ENCODE measurements at regions not wholly inside any gene's neighbourhood (a gene's known extent, or its start where the extent isn't known, plus 50 kb on each side); places are given as distances from the start of the nearest gene placed in this dataset.

GRCh38 chr22:27540656-27541396 lies 260.7 kb downstream of the MN1 start:
- in situ Hi-C loops (cut with MboI; ENCODE audit: low sequenced_read_pairs in 4 of 4): no loop called here
- no peak overlapping the region for H3K27ac ChIP-seq
- TF ChIP-seq CTCF (IDR thresholded peaks at IDR 0.05 in 4 of 5, conservative IDR thresholded peaks at IDR 0.05 in 1 of 5) (no peak), POLR2A (IDR thresholded peaks at IDR 0.05) (no peak)
- no peak for DNase-seq
- peaks cover 0 to 5% (median 0%) of the 10 kb centered on the region in 3 donors for H3K27me3 ChIP-seq
- intact Hi-C loops (cut with DNase I; ENCODE audit: low total_unique reads): no loop called here
- peaks cover 0 to 10% of the 10 kb centered on the region in 2 donors for H3K4me1 ChIP-seq
- H3K4me3 ChIP-seq: no peak overlapping the region
- no peak for ATAC-seq
- no peaks in the 10 kb centered on the region for H3K36me3 ChIP-seq
- no peaks in the 10 kb centered on the region for H3K9me3 ChIP-seq

- in situ Hi-C loops (cut with MboI; ENCODE audit: low sequenced_read_pairs in 4 of 4) (no loop called here), intact Hi-C loops (cut with DNase I; ENCODE audit: low total_unique reads) (no loop called here)
- ATAC-seq: no peak
- Histone ChIP-seq H3K4me3 (no peak overlapping the region), H3K9me3 (no peaks in the 10 kb centered on the region), H3K27me3 (peaks cover 0 to 5% (median 0%) of the 10 kb centered on the region in 3 donors), H3K36me3 (no peaks in the 10 kb centered on the region), H3K4me1 (peaks cover 0 to 10% of the 10 kb centered on the region in 2 donors), H3K27ac (no peak overlapping the region)
- DNase-seq: no peak
- no peak for TF ChIP-seq POLR2A (IDR thresholded peaks at IDR 0.05)
- TF ChIP-seq CTCF (IDR thresholded peaks at IDR 0.05 in 4 of 5, conservative IDR thresholded peaks at IDR 0.05 in 1 of 5): no peak
Measured at GRCh38 chr22:27541836-27542235, 259.7 kb downstream of the MN1 start.

GRCh38 chr22:27542602-27543001 lies 259.0 kb downstream of the MN1 start:
- Histone ChIP-seq H3K4me1 (peaks cover 0 to 10% of the 10 kb centered on the region in 2 donors), H3K4me3 (no peak overlapping the region), H3K9me3 (no peaks in the 10 kb centered on the region), H3K27ac (no peak overlapping the region), H3K36me3 (no peaks in the 10 kb centered on the region), H3K27me3 (peaks cover 0 to 5% (median 0%) of the 10 kb centered on the region in 3 donors)
- TF ChIP-seq CTCF (IDR thresholded peaks at IDR 0.05 in 4 of 5, conservative IDR thresholded peaks at IDR 0.05 in 1 of 5): no peak
- no peak for TF ChIP-seq POLR2A (IDR thresholded peaks at IDR 0.05)
- DNase-seq (no peak), ATAC-seq (no peak)
- intact Hi-C loops (cut with DNase I; ENCODE audit: low total_unique reads) (no loop called here), in situ Hi-C loops (cut with MboI; ENCODE audit: low sequenced_read_pairs in 4 of 4) (no loop called here)

GRCh38 chr22:27543460-27543859 lies 258.1 kb downstream of the MN1 start:
- no peak overlapping the region for H3K27ac ChIP-seq
- no peaks in the 10 kb centered on the region for H3K9me3 ChIP-seq
- no peaks in the 10 kb centered on the region for H3K27me3 ChIP-seq
- ATAC-seq (no peak), DNase-seq (no peak)
- no peak for TF ChIP-seq POLR2A (IDR thresholded peaks at IDR 0.05)
- intact Hi-C loops (cut with DNase I; ENCODE audit: low total_unique reads): no loop called here
- no peak overlapping the region for H3K4me3 ChIP-seq
- in situ Hi-C loops (cut with MboI; ENCODE audit: low sequenced_read_pairs in 4 of 4): no loop called here
- H3K4me1 ChIP-seq: peaks cover 0 to 10% of the 10 kb centered on the region in 2 donors
- H3K36me3 ChIP-seq: no peaks in the 10 kb centered on the region

GRCh38 chr22:27545085-27545484 lies 256.5 kb downstream of the MN1 start:
- H3K27ac ChIP-seq: no peak overlapping the region
- H3K4me3 ChIP-seq: no peak overlapping the region
- TF ChIP-seq POLR2A (IDR thresholded peaks at IDR 0.05): no peak
- TF ChIP-seq CTCF (IDR thresholded peaks at IDR 0.05 in 4 of 5, conservative IDR thresholded peaks at IDR 0.05 in 1 of 5): no peak
- ATAC-seq: no peak
- H3K4me1 ChIP-seq: peaks cover 0 to 10% of the 10 kb centered on the region in 2 donors
- intact Hi-C loops (cut with DNase I; ENCODE audit: low total_unique reads) (no loop called here), in situ Hi-C loops (cut with MboI; ENCODE audit: low sequenced_read_pairs in 4 of 4) (no loop called here)
- H3K36me3 ChIP-seq: no peaks in the 10 kb centered on the region
- DNase-seq: no peak
- H3K9me3 ChIP-seq: no peaks in the 10 kb centered on the region
- H3K27me3 ChIP-seq: no peaks in the 10 kb centered on the region

All from gastrocnemius medialis (tissue), 4 donors.